ENCODE measurements at regions not wholly inside any gene's neighbourhood (a gene's known extent, or its start where the extent isn't known, plus 50 kb on each side); places are given as distances from the start of the nearest gene placed in this dataset.

DNA sequence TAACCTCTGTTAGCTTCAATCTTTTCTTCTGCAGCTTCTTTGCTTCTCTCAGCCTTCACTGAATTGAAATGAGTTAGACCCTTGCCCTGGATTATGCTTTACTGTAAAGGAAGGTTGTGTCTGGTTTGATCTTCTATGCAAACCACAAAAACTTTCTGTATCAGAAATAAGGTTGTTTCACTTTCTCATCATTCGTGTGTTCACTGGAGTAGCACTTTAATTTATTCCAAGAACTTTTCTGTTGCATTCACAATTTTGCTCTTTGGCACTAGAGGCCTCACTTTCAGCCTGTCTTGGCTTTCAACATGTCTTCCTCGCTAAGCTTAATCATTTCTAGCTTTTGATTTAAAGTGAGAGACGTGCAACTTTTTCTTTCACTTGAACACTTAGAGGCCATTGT, 365.3 kb downstream of the TDRD15 start:
- no peaks in the 10 kb centered on the region for H3K27me3 ChIP-seq (ENCODE audit: insufficient read depth, low read length, poor library complexity)
- no peak overlapping the region for H3K27ac ChIP-seq (ENCODE audit: low read length)
- no peak for ATAC-seq (ENCODE audit: insufficient read depth, low read depth)
- H3K79me2 ChIP-seq (ENCODE audit: insufficient read depth, low read length), result no peaks in the 10 kb centered on the region
- H3K36me3 ChIP-seq (ENCODE audit: insufficient read depth, low read length), result no peaks in the 10 kb centered on the region
- TF ChIP-seq, protein P1, sequence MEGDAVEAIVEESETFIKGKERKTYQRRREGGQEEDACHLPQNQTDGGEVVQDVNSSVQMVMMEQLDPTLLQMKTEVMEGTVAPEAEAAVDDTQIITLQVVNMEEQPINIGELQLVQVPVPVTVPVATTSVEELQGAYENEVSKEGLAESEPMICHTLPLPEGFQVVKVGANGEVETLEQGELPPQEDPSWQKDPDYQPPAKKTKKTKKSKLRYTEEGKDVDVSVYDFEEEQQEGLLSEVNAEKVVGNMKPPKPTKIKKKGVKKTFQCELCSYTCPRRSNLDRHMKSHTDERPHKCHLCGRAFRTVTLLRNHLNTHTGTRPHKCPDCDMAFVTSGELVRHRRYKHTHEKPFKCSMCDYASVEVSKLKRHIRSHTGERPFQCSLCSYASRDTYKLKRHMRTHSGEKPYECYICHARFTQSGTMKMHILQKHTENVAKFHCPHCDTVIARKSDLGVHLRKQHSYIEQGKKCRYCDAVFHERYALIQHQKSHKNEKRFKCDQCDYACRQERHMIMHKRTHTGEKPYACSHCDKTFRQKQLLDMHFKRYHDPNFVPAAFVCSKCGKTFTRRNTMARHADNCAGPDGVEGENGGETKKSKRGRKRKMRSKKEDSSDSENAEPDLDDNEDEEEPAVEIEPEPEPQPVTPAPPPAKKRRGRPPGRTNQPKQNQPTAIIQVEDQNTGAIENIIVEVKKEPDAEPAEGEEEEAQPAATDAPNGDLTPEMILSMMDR (IDR thresholded peaks at IDR 0.05; ENCODE audit: borderline replicate concordance, extremely low read depth, low read length, poor library complexity, severe bottlenecking), result no peak
- no peak for TF ChIP-seq EZH2 (IDR thresholded peaks at IDR 0.05; ENCODE audit: borderline replicate concordance, low read depth, low read length, severe bottlenecking)
- no peak overlapping the region for H3K4me3 ChIP-seq (ENCODE audit: low read depth in 1 of 2, low read length in 2 of 2)
- no peak overlapping the region for H3K9ac ChIP-seq (ENCODE audit: low read depth, low read length)
- H3K4me2 ChIP-seq (ENCODE audit: insufficient read depth, low read length), result no peak overlapping the region
- H2AFZ ChIP-seq (ENCODE audit: low read depth, low read length), result no peak overlapping the region
- H3K9me3 ChIP-seq (ENCODE audit: insufficient read depth, low read length, severe bottlenecking), result no peaks in the 10 kb centered on the region
- no peaks in the 10 kb centered on the region for H4K20me1 ChIP-seq (ENCODE audit: insufficient read depth, low read length)
- no peak for DNase-seq
- no peaks in the 10 kb centered on the region for H3K4me1 ChIP-seq (ENCODE audit: insufficient read depth, low read length)

DNA sequence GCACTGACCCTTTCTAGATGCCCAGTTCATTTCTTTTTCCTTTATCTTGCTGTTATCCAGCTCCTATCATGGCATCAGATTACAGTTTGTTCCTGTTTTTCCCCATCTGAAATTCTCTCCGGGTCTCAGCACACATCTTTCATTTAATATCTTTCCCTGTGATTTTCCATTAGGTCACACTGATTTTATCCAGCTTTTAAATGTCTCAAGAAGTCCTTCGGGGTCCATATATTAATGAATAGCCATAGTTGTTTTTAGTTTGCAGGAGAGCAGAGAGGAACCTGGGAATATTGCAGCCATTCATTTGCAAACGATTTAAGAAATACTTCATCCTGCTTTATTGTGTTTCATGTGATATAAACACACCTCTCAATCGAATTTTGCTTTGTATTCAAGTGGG, 374.2 kb downstream of the TDRD15 start:
- Histone ChIP-seq H3K4me1 (ENCODE audit: insufficient read depth, low read length) (no peaks in the 10 kb centered on the region), H2AFZ (ENCODE audit: low read depth, low read length) (no peak overlapping the region), H3K4me2 (ENCODE audit: insufficient read depth, low read length) (no peak overlapping the region), H3K36me3 (ENCODE audit: insufficient read depth, low read length) (no peaks in the 10 kb centered on the region), H3K27ac (ENCODE audit: low read length) (no peak overlapping the region), H3K4me3 (ENCODE audit: low read depth in 1 of 2, low read length in 2 of 2) (no peak overlapping the region), H3K9me3 (ENCODE audit: insufficient read depth, low read length, severe bottlenecking) (no peaks in the 10 kb centered on the region), H3K9ac (ENCODE audit: low read depth, low read length) (no peak overlapping the region), H4K20me1 (ENCODE audit: insufficient read depth, low read length) (no peaks in the 10 kb centered on the region), H3K79me2 (ENCODE audit: insufficient read depth, low read length) (no peaks in the 10 kb centered on the region), H3K27me3 (ENCODE audit: insufficient read depth, low read length, poor library complexity) (no peaks in the 10 kb centered on the region)
- no peak for ATAC-seq (ENCODE audit: insufficient read depth, low read depth)
- no peak for TF ChIP-seq EZH2 (IDR thresholded peaks at IDR 0.05; ENCODE audit: borderline replicate concordance, low read depth, low read length, severe bottlenecking)
- TF ChIP-seq, protein P1 (IDR thresholded peaks at IDR 0.05; ENCODE audit: borderline replicate concordance, extremely low read depth, low read length, poor library complexity, severe bottlenecking), result no peak
- DNase-seq, result no peak

DNA sequence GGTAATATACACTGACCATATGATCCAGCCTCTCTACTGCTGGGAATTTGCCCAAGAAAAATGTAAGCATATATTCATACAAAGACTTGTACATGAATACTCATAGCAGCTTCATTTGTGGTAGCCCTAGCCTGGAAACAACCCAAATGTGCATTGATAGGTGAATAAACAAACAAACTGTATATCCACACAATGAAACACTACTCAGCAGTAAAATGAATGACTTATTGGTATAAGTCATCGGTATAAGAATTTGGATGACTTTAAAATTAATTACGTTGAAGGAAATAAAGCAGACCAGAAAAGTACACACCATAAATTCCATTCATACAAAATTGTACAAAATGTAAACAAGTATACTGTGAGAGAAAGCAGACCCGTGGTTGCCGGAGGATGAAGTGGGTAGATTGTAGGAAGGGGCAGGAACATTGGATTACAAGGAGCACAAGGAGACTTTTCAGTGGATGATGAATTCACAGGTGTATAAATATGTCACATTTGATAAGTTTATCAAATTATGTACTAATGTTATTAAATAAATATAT, 376.7 kb downstream of the TDRD15 start:
- no peaks in the 10 kb centered on the region for H3K4me1 ChIP-seq (ENCODE audit: insufficient read depth, low read length)
- H3K4me2 ChIP-seq (ENCODE audit: insufficient read depth, low read length), result no peak overlapping the region
- no peak overlapping the region for H3K27ac ChIP-seq (ENCODE audit: low read length)
- no peaks in the 10 kb centered on the region for H3K27me3 ChIP-seq (ENCODE audit: insufficient read depth, low read length, poor library complexity)
- no peaks in the 10 kb centered on the region for H3K36me3 ChIP-seq (ENCODE audit: insufficient read depth, low read length)
- H4K20me1 ChIP-seq (ENCODE audit: insufficient read depth, low read length), result no peaks in the 10 kb centered on the region
- no peak overlapping the region for H3K9ac ChIP-seq (ENCODE audit: low read depth, low read length)
- no peaks in the 10 kb centered on the region for H3K79me2 ChIP-seq (ENCODE audit: insufficient read depth, low read length)
- no peak for ATAC-seq (ENCODE audit: insufficient read depth, low read depth)
- no peak for DNase-seq
- H3K4me3 ChIP-seq (ENCODE audit: low read depth in 1 of 2, low read length in 2 of 2), result no peak overlapping the region
- H3K9me3 ChIP-seq (ENCODE audit: insufficient read depth, low read length, severe bottlenecking), result no peaks in the 10 kb centered on the region
- TF ChIP-seq, protein P1 (IDR thresholded peaks at IDR 0.05; ENCODE audit: borderline replicate concordance, extremely low read depth, low read length, poor library complexity, severe bottlenecking), result no peak
- TF ChIP-seq EZH2 (IDR thresholded peaks at IDR 0.05; ENCODE audit: borderline replicate concordance, low read depth, low read length, severe bottlenecking), result no peak
- H2AFZ ChIP-seq (ENCODE audit: low read depth, low read length), result no peak overlapping the region

Measured in DND-41 (cell line).